ENCODE measurements at regions not wholly inside any gene's neighbourhood (a gene's known extent, or its start where the extent isn't known, plus 50 kb on each side); places are given as distances from the start of the nearest gene placed in this dataset.
A peak's percentile ranks its signal among the peaks of the same experiment; 100 is the strongest.

- Histone ChIP-seq H3K4me2 (ENCODE audit: low read length) (no peak overlapping the region), H3K9me3 (ENCODE audit: control insufficient read depth in 1 of 2, insufficient read depth in 1 of 2, low read depth in 1 of 2, low read length in 2 of 2) (no peaks in the 10 kb centered on the region), H3K4me1 (ENCODE audit: control insufficient read depth in 1 of 2, insufficient read depth in 2 of 2, low read length in 2 of 2) (peaks cover 3 to 6% of the 10 kb centered on the region in 2 experiments; a peak in 1 of 4 replicates), H3K79me2 (ENCODE audit: insufficient read depth, low read length) (no peaks in the 10 kb centered on the region), H2AFZ (ENCODE audit: low read depth, low read length, poor library complexity, severe bottlenecking) (peak overlapping the region; percentile 46), H3K9me2 (ENCODE audit: insufficient read depth) (no peaks in the 10 kb centered on the region), H4K20me1 (ENCODE audit: insufficient read depth) (no peaks in the 10 kb centered on the region), H3K36me3 (ENCODE audit: control insufficient read depth in 1 of 2, insufficient read depth in 2 of 2, low read length in 2 of 2) (no peaks in the 10 kb centered on the region), H3K4me3 (replicated peaks in 1 of 2; ENCODE audit: low read depth in 1 of 2, low read length in 2 of 2) (no peak overlapping the region), H3K27ac (ENCODE audit: low read depth, low read length) (no peak overlapping the region), H3K9ac (ENCODE audit: low read length) (no peak overlapping the region), H3K27me3 (ENCODE audit: insufficient read depth, low read length) (no peaks in the 10 kb centered on the region)
- no peak for TF ChIP-seq JUND (IDR thresholded peaks at IDR 0.05)
- no peak for TF ChIP-seq EZH2 (IDR thresholded peaks at IDR 0.05)
- no peak for TF ChIP-seq POLR2AphosphoS5 (IDR thresholded peaks at IDR 0.05; ENCODE audit: low read depth, low read length)
- no peak for TF ChIP-seq ZNF274 (IDR thresholded peaks at IDR 0.05; ENCODE audit: low read depth, low read length)
- TF ChIP-seq RAD21 (IDR thresholded peaks at IDR 0.05; ENCODE audit: low read depth), result no peak
- no peak for TF ChIP-seq MAX (IDR thresholded peaks at IDR 0.05)
- TF ChIP-seq ZFX (IDR thresholded peaks at IDR 0.05), result no peak
- TF ChIP-seq EZH2phosphoT487 (IDR thresholded peaks at IDR 0.05; ENCODE audit: borderline replicate concordance), result no peak
- no peak for TF ChIP-seq CTCF (IDR thresholded peaks at IDR 0.05 in 2 of 3, conservative IDR thresholded peaks at IDR 0.05 in 1 of 3; ENCODE audit: borderline replicate concordance in 1 of 3, insufficient read depth in 1 of 3, low read depth in 2 of 3, low read length in 2 of 3)
- TF ChIP-seq TCF7L2 (IDR thresholded peaks at IDR 0.05; ENCODE audit: borderline replicate concordance, extremely low read depth, insufficient read depth, insufficient read length), result no peak
- no peak for TF ChIP-seq FOSL1 (IDR thresholded peaks at IDR 0.05; ENCODE audit: low read depth)
- TF ChIP-seq POLR2A (IDR thresholded peaks at IDR 0.05; ENCODE audit: borderline replicate concordance, extremely low read depth, insufficient read depth, insufficient read length), result no peak
- TF ChIP-seq, protein P1, sequence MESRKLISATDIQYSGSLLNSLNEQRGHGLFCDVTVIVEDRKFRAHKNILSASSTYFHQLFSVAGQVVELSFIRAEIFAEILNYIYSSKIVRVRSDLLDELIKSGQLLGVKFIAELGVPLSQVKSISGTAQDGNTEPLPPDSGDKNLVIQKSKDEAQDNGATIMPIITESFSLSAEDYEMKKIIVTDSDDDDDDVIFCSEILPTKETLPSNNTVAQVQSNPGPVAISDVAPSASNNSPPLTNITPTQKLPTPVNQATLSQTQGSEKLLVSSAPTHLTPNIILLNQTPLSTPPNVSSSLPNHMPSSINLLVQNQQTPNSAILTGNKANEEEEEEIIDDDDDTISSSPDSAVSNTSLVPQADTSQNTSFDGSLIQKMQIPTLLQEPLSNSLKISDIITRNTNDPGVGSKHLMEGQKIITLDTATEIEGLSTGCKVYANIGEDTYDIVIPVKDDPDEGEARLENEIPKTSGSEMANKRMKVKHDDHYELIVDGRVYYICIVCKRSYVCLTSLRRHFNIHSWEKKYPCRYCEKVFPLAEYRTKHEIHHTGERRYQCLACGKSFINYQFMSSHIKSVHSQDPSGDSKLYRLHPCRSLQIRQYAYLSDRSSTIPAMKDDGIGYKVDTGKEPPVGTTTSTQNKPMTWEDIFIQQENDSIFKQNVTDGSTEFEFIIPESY (IDR thresholded peaks at IDR 0.05; ENCODE audit: extremely low read depth, insufficient replicate concordance, low read length), result no peak
- no peak for TF ChIP-seq YY1 (IDR thresholded peaks at IDR 0.05; ENCODE audit: extremely low read depth, insufficient replicate concordance, low read depth, low read length)
- TF ChIP-seq CBX3 (IDR thresholded peaks at IDR 0.05; ENCODE audit: low read depth), result no peak
- no peak for TF ChIP-seq ATF3 (IDR thresholded peaks at IDR 0.05)
- DNase-seq (ENCODE audit: low read depth, low spot score) (no peak), ATAC-seq (no peak)
- POLR2A ChIA-PET, result no interaction called here
- intact Hi-C loops (cut with micrococcal nuclease), result no loop called here
- CTCF ChIA-PET, result no interaction called here
- BruUV-seq (replicated peaks), result no TSS peak
- RAD21 ChIA-PET (ENCODE audit: low non-redundant PET in 1 of 2, low total read pairs in 2 of 2, uncharacterized antibody in 2 of 2, unreplicated experiment in 2 of 2), result no interaction called here
These were observed 142.0 kb downstream of the ZNF608 start for GRCh38 chr5:124604419-124604818.

All from HCT116 (cell line).